ENCODE measurements at regions not wholly inside any gene's neighbourhood (a gene's known extent, or its start where the extent isn't known, plus 50 kb on each side); places are given as distances from the start of the nearest gene placed in this dataset.

DNA sequence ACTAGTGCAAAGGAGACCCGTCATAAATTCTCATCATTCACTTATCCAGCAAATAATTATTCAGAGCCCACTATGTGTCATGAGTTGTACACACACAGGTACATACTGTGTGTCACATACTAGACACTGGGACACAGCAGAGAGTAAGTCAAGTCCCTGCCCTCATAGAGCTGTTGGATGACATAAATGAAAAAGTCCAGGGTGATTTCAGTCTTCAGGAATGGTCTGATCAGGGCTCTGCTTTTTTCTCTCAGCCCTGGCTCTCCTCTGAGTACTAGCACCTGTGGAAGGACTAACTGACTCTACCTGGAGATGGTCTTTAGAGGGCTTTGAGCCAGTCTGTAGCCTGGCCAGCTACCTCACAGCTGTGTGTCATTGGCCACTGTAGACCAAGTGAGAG, 198.0 kb upstream of the LEF1 start:
- ChIA-PET POLR2A (no interaction called here), CTCF (no interaction called here)
- 30% methylated on average over 1 of the region's 1 CpG for WGBS (ENCODE audit: low lambda C conversion rate)

DNA sequence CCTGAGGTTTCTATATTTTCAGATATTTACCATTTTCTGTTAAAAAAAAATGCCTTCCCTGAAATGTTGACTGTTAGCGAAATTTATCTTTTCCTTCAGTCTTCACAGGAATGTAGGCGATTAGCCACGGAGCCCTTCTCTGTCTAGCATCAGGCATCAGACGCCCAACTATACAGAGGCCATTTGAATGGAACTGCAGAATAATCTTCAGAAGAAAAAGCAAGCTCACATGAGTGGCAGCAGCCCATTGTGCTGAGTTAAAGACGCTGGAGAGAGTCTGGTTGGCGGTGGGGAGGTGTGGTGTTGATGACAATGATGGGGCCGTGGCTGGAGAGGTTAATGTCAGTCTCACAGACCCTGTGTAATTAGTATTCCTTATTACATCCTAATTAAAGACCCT, 196.8 kb upstream of the LEF1 start:
- Histone ChIP-seq H3K9me3 (no peaks in the 10 kb centered on the region), H3K4me2 (no peak overlapping the region), H3K4me1 (ENCODE audit: control insufficient read depth in 1 of 2, insufficient read depth in 2 of 2, low read depth in 1 of 2, low read length in 1 of 2) (peaks cover 0 to 2% of the 10 kb centered on the region in 2 experiments; a peak in 1 of 4 replicates), H3K36me3 (replicated peaks in 1 of 2; ENCODE audit: control insufficient read depth in 1 of 2, insufficient read depth in 2 of 2, low read length in 1 of 2) (no peaks in the 10 kb centered on the region), H3K27ac (ENCODE audit: low read depth in 2 of 2, low read length in 1 of 2) (no peak overlapping the region), H3K27me3 (ENCODE audit: insufficient read depth) (peaks cover 17% of the 10 kb centered on the region; the same call in 1 of the 2 replicates), H3K79me2 (ENCODE audit: insufficient read depth) (no peaks in the 10 kb centered on the region), H4K20me1 (ENCODE audit: insufficient read depth) (no peaks in the 10 kb centered on the region), H2AFZ (ENCODE audit: low read depth) (no peak overlapping the region), H3F3A (replicated peaks; ENCODE audit: insufficient read depth) (no peaks in the 10 kb centered on the region), H3K4me3 (ENCODE audit: low read depth in 2 of 2, low read length in 1 of 2) (no peak overlapping the region), H3K9ac (no peak overlapping the region), H3K9me2 (no peaks in the 10 kb centered on the region)
- ChIA-PET CTCF (no interaction called here), POLR2A (no interaction called here)
- 14% methylated on average over 7 of the region's 7 CpGs for WGBS (ENCODE audit: low lambda C conversion rate)
- TF ChIP-seq MXI1 (IDR thresholded peaks at IDR 0.05; ENCODE audit: low read depth, low read length), result no peak
- DNase-seq, result no peak

More for the DNA sequence above, 198.0 kb upstream of the LEF1 start:
- H3K36me3 ChIP-seq (replicated peaks in 1 of 2; ENCODE audit: control insufficient read depth in 1 of 2, insufficient read depth in 2 of 2, low read length in 1 of 2), result no peaks in the 10 kb centered on the region
- H3K9ac ChIP-seq, result no peak overlapping the region
- peaks cover 28% of the 10 kb centered on the region; the same call in 1 of the 2 replicates for H3K27me3 ChIP-seq (ENCODE audit: insufficient read depth)
- H3K4me3 ChIP-seq (ENCODE audit: low read depth in 2 of 2, low read length in 1 of 2), result no peak overlapping the region
- no peaks in the 10 kb centered on the region for H3K79me2 ChIP-seq (ENCODE audit: insufficient read depth)
- no peaks in the 10 kb centered on the region for H3K9me2 ChIP-seq
- no peaks in the 10 kb centered on the region for H3F3A ChIP-seq (replicated peaks; ENCODE audit: insufficient read depth)
- no peak overlapping the region for H2AFZ ChIP-seq (ENCODE audit: low read depth)
- no peak overlapping the region for H3K27ac ChIP-seq (ENCODE audit: low read depth in 2 of 2, low read length in 1 of 2)
- no peak overlapping the region for H3K4me2 ChIP-seq
- no peaks in the 10 kb centered on the region for H4K20me1 ChIP-seq (ENCODE audit: insufficient read depth)
- no peaks in the 10 kb centered on the region for H3K9me3 ChIP-seq
- TF ChIP-seq TCF12 (IDR thresholded peaks at IDR 0.05) (no peak), RFX5 (IDR thresholded peaks at IDR 0.05; ENCODE audit: low read length) (no peak)
- TF ChIP-seq, protein P1, sequence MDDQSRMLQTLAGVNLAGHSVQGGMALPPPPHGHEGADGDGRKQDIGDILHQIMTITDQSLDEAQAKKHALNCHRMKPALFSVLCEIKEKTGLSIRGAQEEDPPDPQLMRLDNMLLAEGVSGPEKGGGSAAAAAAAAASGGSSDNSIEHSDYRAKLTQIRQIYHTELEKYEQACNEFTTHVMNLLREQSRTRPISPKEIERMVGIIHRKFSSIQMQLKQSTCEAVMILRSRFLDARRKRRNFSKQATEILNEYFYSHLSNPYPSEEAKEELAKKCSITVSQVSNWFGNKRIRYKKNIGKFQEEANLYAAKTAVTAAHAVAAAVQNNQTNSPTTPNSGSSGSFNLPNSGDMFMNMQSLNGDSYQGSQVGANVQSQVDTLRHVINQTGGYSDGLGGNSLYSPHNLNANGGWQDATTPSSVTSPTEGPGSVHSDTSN (IDR thresholded peaks at IDR 0.05), result no peak
- DNase-seq, result no peak
- peaks cover 0 to 2% of the 10 kb centered on the region in 2 experiments; a peak in 1 of 4 replicates for H3K4me1 ChIP-seq (ENCODE audit: control insufficient read depth in 1 of 2, insufficient read depth in 2 of 2, low read depth in 1 of 2, low read length in 1 of 2)

DNA sequence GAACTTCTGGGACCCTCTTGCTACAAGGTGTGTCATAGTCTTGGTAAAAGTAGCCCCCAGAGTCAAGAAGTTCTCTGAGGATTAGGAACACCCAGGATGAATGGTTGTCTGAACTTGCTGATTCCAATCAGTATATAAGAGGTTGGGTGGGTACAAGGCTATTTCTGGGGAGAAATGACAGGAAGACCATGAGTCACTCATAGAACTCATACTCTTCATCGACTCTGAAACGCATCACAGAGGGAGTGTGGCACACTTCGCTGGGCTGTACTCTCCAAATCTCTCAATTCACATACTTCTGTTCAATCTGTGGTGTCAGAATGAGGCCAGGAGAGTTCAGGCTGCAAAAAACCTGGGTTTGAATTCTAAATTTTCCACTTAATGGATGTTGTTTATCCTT, 193.2 kb upstream of the LEF1 start:
- Histone ChIP-seq H3K79me2 (ENCODE audit: insufficient read depth) (no peaks in the 10 kb centered on the region), H4K20me1 (ENCODE audit: insufficient read depth) (no peaks in the 10 kb centered on the region), H3K27me3 (ENCODE audit: insufficient read depth) (no peaks in the 10 kb centered on the region; the same call in 1 of the 2 replicates), H3K27ac (ENCODE audit: low read depth in 2 of 2, low read length in 1 of 2) (no peak overlapping the region), H3K4me2 (no peak overlapping the region), H3K9ac (no peak overlapping the region), H3K9me3 (no peaks in the 10 kb centered on the region), H3K4me1 (ENCODE audit: control insufficient read depth in 1 of 2, insufficient read depth in 2 of 2, low read depth in 1 of 2, low read length in 1 of 2) (peaks cover 0 to 2% of the 10 kb centered on the region in 2 experiments; a peak in 1 of 4 replicates), H3K36me3 (replicated peaks in 1 of 2; ENCODE audit: control insufficient read depth in 1 of 2, insufficient read depth in 2 of 2, low read length in 1 of 2) (no peaks in the 10 kb centered on the region), H2AFZ (ENCODE audit: low read depth) (no peak overlapping the region), H3K9me2 (no peaks in the 10 kb centered on the region), H3K4me3 (ENCODE audit: low read depth in 2 of 2, low read length in 1 of 2) (no peak overlapping the region), H3F3A (replicated peaks; ENCODE audit: insufficient read depth) (no peaks in the 10 kb centered on the region)
- no peak for DNase-seq
- ChIA-PET POLR2A (no interaction called here), CTCF (no interaction called here)
- WGBS (ENCODE audit: low lambda C conversion rate), result 57% methylated on average over 3 of the region's 3 CpGs
- TF ChIP-seq, protein P2, sequence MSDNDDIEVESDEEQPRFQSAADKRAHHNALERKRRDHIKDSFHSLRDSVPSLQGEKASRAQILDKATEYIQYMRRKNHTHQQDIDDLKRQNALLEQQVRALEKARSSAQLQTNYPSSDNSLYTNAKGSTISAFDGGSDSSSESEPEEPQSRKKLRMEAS (IDR thresholded peaks at IDR 0.05; ENCODE audit: low read depth), result no peak
- TF ChIP-seq FOSL2 (IDR thresholded peaks at IDR 0.05; ENCODE audit: borderline replicate concordance, low read depth) (no peak), EP300 (IDR thresholded peaks at IDR 0.05; ENCODE audit: borderline replicate concordance in 1 of 2, low read depth in 1 of 2, low read length in 1 of 2) (no peak), MXI1 (IDR thresholded peaks at IDR 0.05; ENCODE audit: low read depth, low read length) (no peak), NFIC (IDR thresholded peaks at IDR 0.05; ENCODE audit: borderline replicate concordance) (no peak), SMC3 (IDR thresholded peaks at IDR 0.05; ENCODE audit: low read depth, low read length) (no peak), FOXM1 (IDR thresholded peaks at IDR 0.05; ENCODE audit: low read depth) (no peak), SIN3A (IDR thresholded peaks at IDR 0.05; ENCODE audit: borderline replicate concordance, low read depth, low read length) (no peak), RCOR1 (IDR thresholded peaks at IDR 0.05; ENCODE audit: low read length) (no peak)
- TF ChIP-seq, protein P1 (IDR thresholded peaks at IDR 0.05), result no peak
- TF ChIP-seq, protein P3, sequence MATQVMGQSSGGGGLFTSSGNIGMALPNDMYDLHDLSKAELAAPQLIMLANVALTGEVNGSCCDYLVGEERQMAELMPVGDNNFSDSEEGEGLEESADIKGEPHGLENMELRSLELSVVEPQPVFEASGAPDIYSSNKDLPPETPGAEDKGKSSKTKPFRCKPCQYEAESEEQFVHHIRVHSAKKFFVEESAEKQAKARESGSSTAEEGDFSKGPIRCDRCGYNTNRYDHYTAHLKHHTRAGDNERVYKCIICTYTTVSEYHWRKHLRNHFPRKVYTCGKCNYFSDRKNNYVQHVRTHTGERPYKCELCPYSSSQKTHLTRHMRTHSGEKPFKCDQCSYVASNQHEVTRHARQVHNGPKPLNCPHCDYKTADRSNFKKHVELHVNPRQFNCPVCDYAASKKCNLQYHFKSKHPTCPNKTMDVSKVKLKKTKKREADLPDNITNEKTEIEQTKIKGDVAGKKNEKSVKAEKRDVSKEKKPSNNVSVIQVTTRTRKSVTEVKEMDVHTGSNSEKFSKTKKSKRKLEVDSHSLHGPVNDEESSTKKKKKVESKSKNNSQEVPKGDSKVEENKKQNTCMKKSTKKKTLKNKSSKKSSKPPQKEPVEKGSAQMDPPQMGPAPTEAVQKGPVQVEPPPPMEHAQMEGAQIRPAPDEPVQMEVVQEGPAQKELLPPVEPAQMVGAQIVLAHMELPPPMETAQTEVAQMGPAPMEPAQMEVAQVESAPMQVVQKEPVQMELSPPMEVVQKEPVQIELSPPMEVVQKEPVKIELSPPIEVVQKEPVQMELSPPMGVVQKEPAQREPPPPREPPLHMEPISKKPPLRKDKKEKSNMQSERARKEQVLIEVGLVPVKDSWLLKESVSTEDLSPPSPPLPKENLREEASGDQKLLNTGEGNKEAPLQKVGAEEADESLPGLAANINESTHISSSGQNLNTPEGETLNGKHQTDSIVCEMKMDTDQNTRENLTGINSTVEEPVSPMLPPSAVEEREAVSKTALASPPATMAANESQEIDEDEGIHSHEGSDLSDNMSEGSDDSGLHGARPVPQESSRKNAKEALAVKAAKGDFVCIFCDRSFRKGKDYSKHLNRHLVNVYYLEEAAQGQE (IDR thresholded peaks at IDR 0.05; ENCODE audit: low read depth, low read length), result no peak
- TF ChIP-seq, protein P4, sequence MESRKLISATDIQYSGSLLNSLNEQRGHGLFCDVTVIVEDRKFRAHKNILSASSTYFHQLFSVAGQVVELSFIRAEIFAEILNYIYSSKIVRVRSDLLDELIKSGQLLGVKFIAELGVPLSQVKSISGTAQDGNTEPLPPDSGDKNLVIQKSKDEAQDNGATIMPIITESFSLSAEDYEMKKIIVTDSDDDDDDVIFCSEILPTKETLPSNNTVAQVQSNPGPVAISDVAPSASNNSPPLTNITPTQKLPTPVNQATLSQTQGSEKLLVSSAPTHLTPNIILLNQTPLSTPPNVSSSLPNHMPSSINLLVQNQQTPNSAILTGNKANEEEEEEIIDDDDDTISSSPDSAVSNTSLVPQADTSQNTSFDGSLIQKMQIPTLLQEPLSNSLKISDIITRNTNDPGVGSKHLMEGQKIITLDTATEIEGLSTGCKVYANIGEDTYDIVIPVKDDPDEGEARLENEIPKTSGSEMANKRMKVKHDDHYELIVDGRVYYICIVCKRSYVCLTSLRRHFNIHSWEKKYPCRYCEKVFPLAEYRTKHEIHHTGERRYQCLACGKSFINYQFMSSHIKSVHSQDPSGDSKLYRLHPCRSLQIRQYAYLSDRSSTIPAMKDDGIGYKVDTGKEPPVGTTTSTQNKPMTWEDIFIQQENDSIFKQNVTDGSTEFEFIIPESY (IDR thresholded peaks at IDR 0.05; ENCODE audit: borderline replicate concordance, low read depth), result no peak
